K562 (cell line): ENCODE measurements at regions not wholly inside any gene's neighbourhood (a gene's known extent, or its start where the extent isn't known, plus 50 kb on each side); places are given as distances from the start of the nearest gene placed in this dataset.

Source experiments
- ATF3 ChIP-seq, 2 experiments: fragments of 450-650 bp in 1 of 2; sonication (generic) in 1 of 2; formaldehyde crosslinking in 1 of 2; IDR thresholded peaks in 1 of 2; conservative IDR thresholded peaks in 1 of 2; 2 replicates each; pipeline versions ENCODE4 v1.6.1 to v1.8.1; 2016 to 2023; ENCODE audit warnings: mild to moderate bottlenecking in 2 of 2, moderate library complexity in 2 of 2, inconsistent platforms in 1 of 2, missing genetic modification reagents in 1 of 2
- BACH1 ChIP-seq: fragments of 200-800 bp; sonication (Bioruptor generic); IDR thresholded peaks from 2 replicates; pipeline ENCODE4 v1.6.1; 2016; ENCODE audit warnings: missing genetic modification characterization, missing compliant biosample characterization
- CEBPG ChIP-seq, 3 experiments: fragments of 200-800 bp in 1 of 3; sonication (Bioruptor generic) in 1 of 3; sonication (generic) in 1 of 3; formaldehyde crosslinking in 1 of 3; IDR thresholded peaks in 2 of 3; conservative IDR thresholded peaks in 1 of 3; 2 replicates each; pipeline versions ENCODE4 v1.6.1 to v1.8.0; 2016 to 2022; ENCODE audit warnings: missing compliant biosample characterization in 2 of 3, missing genetic modification characterization in 2 of 3, mild to moderate bottlenecking in 1 of 3, missing genetic modification reagents in 1 of 3
- CTBP1 ChIP-seq: fragments of 450-650 bp; IDR thresholded peaks from 2 replicates; pipeline ENCODE4 v1.6.1; 2016; ENCODE audit warnings: borderline replicate concordance
- MAFG ChIP-seq: fragments of 450-650 bp; conservative IDR thresholded peaks from 2 replicates; pipeline ENCODE4 v1.6.1; 2016; ENCODE audit warnings: missing genetic modification characterization, missing compliant biosample characterization
- RBM34 ChIP-seq: fragments of 200-400 bp; formaldehyde crosslinking; IDR thresholded peaks from 2 replicates; pipeline ENCODE4 v1.6.1; 2018; ENCODE audit warnings: low read length, borderline replicate concordance; ENCODE audit not compliant: insufficient read depth
- SMARCA4 ChIP-seq: fragments of 450-650 bp; IDR thresholded peaks from 2 replicates; pipeline ENCODE4 v1.6.1; 2016
- ZEB2 ChIP-seq: fragments of 450-650 bp; IDR thresholded peaks from 2 replicates; pipeline ENCODE4 v1.6.1; 2016
- ZNF644 ChIP-seq: fragments of 200-800 bp; sonication (Bioruptor generic); IDR thresholded peaks from 2 replicates; pipeline ENCODE4 v1.6.1; 2016; ENCODE audit warnings: low read depth, missing genetic modification characterization, missing compliant biosample characterization
- ZNF766 ChIP-seq: fragments of 200-800 bp; sonication (Bioruptor generic); conservative IDR thresholded peaks from 2 replicates; pipeline ENCODE4 v1.6.1; 2016; ENCODE audit warnings: missing genetic modification characterization, missing compliant biosample characterization
- TF ChIP-seq, protein P1 (sequence below): fragments of 450-650 bp; formaldehyde crosslinking; IDR thresholded peaks from 2 replicates; pipeline ENCODE4 v1.4.0; 2022; ENCODE audit warnings: mild to moderate bottlenecking, moderate library complexity
- TF ChIP-seq, protein P2 (sequence below), 2 experiments: fragments of 450-650 bp; IDR thresholded peaks; 2 replicates each; pipeline ENCODE4 v1.6.1; 2018; ENCODE audit warnings: mild to moderate bottlenecking in 2 of 2, low read depth in 1 of 2; ENCODE audit not compliant: partially characterized antibody in 2 of 2

DNA sequence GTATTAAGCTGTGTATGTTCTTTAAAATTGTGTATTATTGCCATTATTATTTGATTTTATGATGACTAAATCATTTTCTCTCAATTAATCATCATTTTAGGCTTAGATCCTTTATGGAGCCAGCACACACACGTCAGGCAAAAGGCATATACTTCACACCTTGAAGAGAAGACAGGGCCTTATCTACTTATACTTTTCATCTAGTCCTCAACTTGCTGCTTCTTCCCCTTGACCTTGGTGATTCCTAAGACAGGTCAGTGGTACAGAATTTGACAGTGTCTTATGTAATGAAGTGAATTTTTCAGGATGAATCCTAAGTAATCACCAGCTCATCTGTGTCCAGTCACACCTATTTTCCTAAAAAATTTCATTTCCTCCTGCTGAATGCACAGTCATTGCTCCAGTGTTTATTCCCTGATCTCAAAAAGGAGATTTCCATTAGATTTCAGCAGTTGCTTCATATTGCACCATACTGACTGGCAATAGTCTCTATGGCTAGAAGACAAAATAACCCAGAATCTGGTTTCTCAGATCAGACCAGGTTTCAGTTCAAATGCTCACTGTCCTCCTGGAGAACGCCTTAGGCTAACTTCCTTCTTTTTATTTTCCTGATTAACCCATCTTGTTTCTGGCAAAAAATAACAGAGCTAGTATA, 235.7 kb downstream of the PTH2R start (continued):
- TF ChIP-seq MAFG (peak; percentile 45), CEBPG (CRISPR knock-in tag; IDR thresholded peaks at IDR 0.05) (peak; percentile 79), CEBPG (tag; conservative IDR thresholded peaks at IDR 0.05 in 1 of 2, IDR thresholded peaks at IDR 0.05 in 1 of 2) (peak; percentile 90 to 96), ATF3 (IDR thresholded peaks at IDR 0.05) (peak; percentile 46; the same call in 1 of the 2 replicates), ATF3 (CRISPR knock-in tag; conservative IDR thresholded peaks at IDR 0.05) (no peak), RBM34 (no peak), BACH1 (tag) (peak; percentile 54; the same call in 1 of the 2 replicates), SMARCA4 (peak; percentile 35; the same call in 1 of the 2 replicates), ZNF766 (CRISPR knock-in tag) (0 out of 2 replicates have a peak, but pooled peaks have one; percentile 18), CTBP1 (peak; percentile 34; the same call in 1 of the 2 replicates), ZNF644 (0 out of 2 replicates have a peak, but pooled peaks have one; percentile 34), ZEB2 (peak; percentile 44; the same call in 1 of the 2 replicates)
- TF ChIP-seq, protein P1, sequence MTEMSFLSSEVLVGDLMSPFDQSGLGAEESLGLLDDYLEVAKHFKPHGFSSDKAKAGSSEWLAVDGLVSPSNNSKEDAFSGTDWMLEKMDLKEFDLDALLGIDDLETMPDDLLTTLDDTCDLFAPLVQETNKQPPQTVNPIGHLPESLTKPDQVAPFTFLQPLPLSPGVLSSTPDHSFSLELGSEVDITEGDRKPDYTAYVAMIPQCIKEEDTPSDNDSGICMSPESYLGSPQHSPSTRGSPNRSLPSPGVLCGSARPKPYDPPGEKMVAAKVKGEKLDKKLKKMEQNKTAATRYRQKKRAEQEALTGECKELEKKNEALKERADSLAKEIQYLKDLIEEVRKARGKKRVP (CRISPR knock-in tag) = peak; percentile 79; the same call in 1 of the 2 replicates
- TF ChIP-seq, protein P2, sequence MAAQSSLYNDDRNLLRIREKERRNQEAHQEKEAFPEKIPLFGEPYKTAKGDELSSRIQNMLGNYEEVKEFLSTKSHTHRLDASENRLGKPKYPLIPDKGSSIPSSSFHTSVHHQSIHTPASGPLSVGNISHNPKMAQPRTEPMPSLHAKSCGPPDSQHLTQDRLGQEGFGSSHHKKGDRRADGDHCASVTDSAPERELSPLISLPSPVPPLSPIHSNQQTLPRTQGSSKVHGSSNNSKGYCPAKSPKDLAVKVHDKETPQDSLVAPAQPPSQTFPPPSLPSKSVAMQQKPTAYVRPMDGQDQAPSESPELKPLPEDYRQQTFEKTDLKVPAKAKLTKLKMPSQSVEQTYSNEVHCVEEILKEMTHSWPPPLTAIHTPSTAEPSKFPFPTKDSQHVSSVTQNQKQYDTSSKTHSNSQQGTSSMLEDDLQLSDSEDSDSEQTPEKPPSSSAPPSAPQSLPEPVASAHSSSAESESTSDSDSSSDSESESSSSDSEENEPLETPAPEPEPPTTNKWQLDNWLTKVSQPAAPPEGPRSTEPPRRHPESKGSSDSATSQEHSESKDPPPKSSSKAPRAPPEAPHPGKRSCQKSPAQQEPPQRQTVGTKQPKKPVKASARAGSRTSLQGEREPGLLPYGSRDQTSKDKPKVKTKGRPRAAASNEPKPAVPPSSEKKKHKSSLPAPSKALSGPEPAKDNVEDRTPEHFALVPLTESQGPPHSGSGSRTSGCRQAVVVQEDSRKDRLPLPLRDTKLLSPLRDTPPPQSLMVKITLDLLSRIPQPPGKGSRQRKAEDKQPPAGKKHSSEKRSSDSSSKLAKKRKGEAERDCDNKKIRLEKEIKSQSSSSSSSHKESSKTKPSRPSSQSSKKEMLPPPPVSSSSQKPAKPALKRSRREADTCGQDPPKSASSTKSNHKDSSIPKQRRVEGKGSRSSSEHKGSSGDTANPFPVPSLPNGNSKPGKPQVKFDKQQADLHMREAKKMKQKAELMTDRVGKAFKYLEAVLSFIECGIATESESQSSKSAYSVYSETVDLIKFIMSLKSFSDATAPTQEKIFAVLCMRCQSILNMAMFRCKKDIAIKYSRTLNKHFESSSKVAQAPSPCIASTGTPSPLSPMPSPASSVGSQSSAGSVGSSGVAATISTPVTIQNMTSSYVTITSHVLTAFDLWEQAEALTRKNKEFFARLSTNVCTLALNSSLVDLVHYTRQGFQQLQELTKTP (IDR thresholded peaks at IDR 0.05; ENCODE audit: low read depth in 1 of 2, partially characterized antibody in 2 of 2) = peak in 1 of 2 experiments; percentile 19
